ENCODE measurements at regions not wholly inside any gene's neighbourhood (a gene's known extent, or its start where the extent isn't known, plus 50 kb on each side); places are given as distances from the start of the nearest gene placed in this dataset.

- TF ChIP-seq EZH2 (optimal IDR thresholded peaks at IDR 0.05; ENCODE audit: low read depth, low read length), result no peak
- TF ChIP-seq EZH2phosphoT487 (IDR thresholded peaks at IDR 0.05; ENCODE audit: low read length), result no peak
- no peak for TF ChIP-seq CTCF (IDR thresholded peaks at IDR 0.05; ENCODE audit: low read length)
- Histone ChIP-seq H3K4me1 (ENCODE audit: low read length) (no peaks in the 10 kb centered on the region), H3K9me3 (replicated peaks; ENCODE audit: insufficient read depth, low read length) (no peaks in the 10 kb centered on the region), H3K4me2 (ENCODE audit: low read depth, low read length) (no peak overlapping the region), H3F3A (ENCODE audit: insufficient read depth, low read length) (no peaks in the 10 kb centered on the region), H3K4me3 (ENCODE audit: low read length) (no peak overlapping the region), H3K27ac (ENCODE audit: low read length) (no peak overlapping the region), H3K9me2 (replicated peaks; ENCODE audit: insufficient read depth, low read length) (no peaks in the 10 kb centered on the region), H2AFZ (ENCODE audit: low read length) (no peak overlapping the region), H3K36me3 (replicated peaks; ENCODE audit: insufficient read depth, low read length) (no peaks in the 10 kb centered on the region), H4K20me1 (ENCODE audit: insufficient read depth, low read length) (no peaks in the 10 kb centered on the region), H3K79me2 (ENCODE audit: low read length) (no peaks in the 10 kb centered on the region), H3K27me3 (replicated peaks; ENCODE audit: insufficient read depth, low read length) (no peaks in the 10 kb centered on the region), H3K9ac (ENCODE audit: low read length) (no peak overlapping the region)
- DNase-seq, result no peak
Observed at GRCh38 chr2:83071352-83071751, 1387.7 kb downstream of the SUCLG1 start.

GRCh38 chr2:83069724-83070123 lies 1389.4 kb downstream of the SUCLG1 start:
- Histone ChIP-seq H3K27me3 (replicated peaks; ENCODE audit: insufficient read depth, low read length) (no peaks in the 10 kb centered on the region), H2AFZ (ENCODE audit: low read length) (no peak overlapping the region), H3F3A (ENCODE audit: insufficient read depth, low read length) (no peaks in the 10 kb centered on the region), H3K36me3 (replicated peaks; ENCODE audit: insufficient read depth, low read length) (no peaks in the 10 kb centered on the region), H3K4me3 (ENCODE audit: low read length) (no peak overlapping the region), H3K9ac (ENCODE audit: low read length) (no peak overlapping the region), H3K4me1 (ENCODE audit: low read length) (no peaks in the 10 kb centered on the region), H3K79me2 (ENCODE audit: low read length) (no peaks in the 10 kb centered on the region), H3K9me2 (replicated peaks; ENCODE audit: insufficient read depth, low read length) (no peaks in the 10 kb centered on the region), H4K20me1 (ENCODE audit: insufficient read depth, low read length) (no peaks in the 10 kb centered on the region), H3K27ac (ENCODE audit: low read length) (no peak overlapping the region), H3K9me3 (replicated peaks; ENCODE audit: insufficient read depth, low read length) (no peaks in the 10 kb centered on the region), H3K4me2 (ENCODE audit: low read depth, low read length) (no peak overlapping the region)
- no peak for TF ChIP-seq EZH2 (optimal IDR thresholded peaks at IDR 0.05; ENCODE audit: low read depth, low read length)
- TF ChIP-seq EZH2phosphoT487 (IDR thresholded peaks at IDR 0.05; ENCODE audit: low read length), result no peak
- no peak for TF ChIP-seq CTCF (IDR thresholded peaks at IDR 0.05; ENCODE audit: low read length)
- DNase-seq, result no peak

GRCh38 chr2:83068714-83069113 lies 1390.4 kb downstream of the SUCLG1 start:
- Histone ChIP-seq H3K27ac (ENCODE audit: low read length) (no peak overlapping the region), H3K36me3 (replicated peaks; ENCODE audit: insufficient read depth, low read length) (no peaks in the 10 kb centered on the region), H3K79me2 (ENCODE audit: low read length) (no peaks in the 10 kb centered on the region), H3K9me2 (replicated peaks; ENCODE audit: insufficient read depth, low read length) (no peaks in the 10 kb centered on the region), H2AFZ (ENCODE audit: low read length) (no peak overlapping the region), H3K27me3 (replicated peaks; ENCODE audit: insufficient read depth, low read length) (no peaks in the 10 kb centered on the region), H3K9me3 (replicated peaks; ENCODE audit: insufficient read depth, low read length) (no peaks in the 10 kb centered on the region), H3F3A (ENCODE audit: insufficient read depth, low read length) (no peaks in the 10 kb centered on the region), H3K4me3 (ENCODE audit: low read length) (no peak overlapping the region), H3K4me1 (ENCODE audit: low read length) (no peaks in the 10 kb centered on the region), H4K20me1 (ENCODE audit: insufficient read depth, low read length) (no peaks in the 10 kb centered on the region), H3K4me2 (ENCODE audit: low read depth, low read length) (no peak overlapping the region), H3K9ac (ENCODE audit: low read length) (no peak overlapping the region)
- TF ChIP-seq EZH2 (optimal IDR thresholded peaks at IDR 0.05; ENCODE audit: low read depth, low read length) (no peak), EZH2phosphoT487 (IDR thresholded peaks at IDR 0.05; ENCODE audit: low read length) (no peak), CTCF (IDR thresholded peaks at IDR 0.05; ENCODE audit: low read length) (no peak)
- DNase-seq, result no peak
